Endothelial cell (in vitro differentiated cells): ENCODE measurements at regions not wholly inside any gene's neighbourhood (a gene's known extent, or its start where the extent isn't known, plus 50 kb on each side); places are given as distances from the start of the nearest gene placed in this dataset.

Experiments
- DNase-seq: peaks from one replicate; pipeline ENCODE4 v3.0.0; 2021; ENCODE audit warnings: low spot score
- H3K27ac Mint-ChIP-seq: one replicate; pipeline ENCODE4 v1.8.0; 2021; ENCODE audit warnings: mixed read lengths, inconsistent platforms; ENCODE audit not compliant: unreplicated experiment
- H3K27me3 Mint-ChIP-seq: one replicate; pipeline ENCODE4 v1.8.0; 2021; ENCODE audit warnings: mild to moderate bottlenecking, moderate library complexity, mixed read lengths, inconsistent platforms; ENCODE audit not compliant: unreplicated experiment
- H3K36me3 Mint-ChIP-seq: one replicate; pipeline ENCODE4 v1.8.0; 2021; ENCODE audit warnings: mild to moderate bottlenecking, low read depth, mixed read lengths, inconsistent platforms; ENCODE audit not compliant: unreplicated experiment
- H3K4me1 Mint-ChIP-seq: one replicate; pipeline ENCODE4 v1.8.0; 2021; ENCODE audit warnings: mild to moderate bottlenecking, mixed read lengths, inconsistent platforms; ENCODE audit not compliant: unreplicated experiment
- H3K4me3 Mint-ChIP-seq: one replicate; pipeline ENCODE4 v1.8.0; 2021; ENCODE audit warnings: mild to moderate bottlenecking, mixed read lengths, inconsistent platforms; ENCODE audit not compliant: unreplicated experiment
- H3K9me3 Mint-ChIP-seq: one replicate; pipeline ENCODE4 v1.8.0; 2021; ENCODE audit warnings: mixed read lengths, inconsistent platforms; ENCODE audit not compliant: unreplicated experiment
- TF ChIP-seq, protein P1 (sequence below): fragments of 200-600 bp; sonication (generic); IDR thresholded peaks from one replicate; pipeline ENCODE4 v1.5.0; 2021; ENCODE audit warnings: antibody characterized with exemption; ENCODE audit not compliant: unreplicated experiment

DNA sequence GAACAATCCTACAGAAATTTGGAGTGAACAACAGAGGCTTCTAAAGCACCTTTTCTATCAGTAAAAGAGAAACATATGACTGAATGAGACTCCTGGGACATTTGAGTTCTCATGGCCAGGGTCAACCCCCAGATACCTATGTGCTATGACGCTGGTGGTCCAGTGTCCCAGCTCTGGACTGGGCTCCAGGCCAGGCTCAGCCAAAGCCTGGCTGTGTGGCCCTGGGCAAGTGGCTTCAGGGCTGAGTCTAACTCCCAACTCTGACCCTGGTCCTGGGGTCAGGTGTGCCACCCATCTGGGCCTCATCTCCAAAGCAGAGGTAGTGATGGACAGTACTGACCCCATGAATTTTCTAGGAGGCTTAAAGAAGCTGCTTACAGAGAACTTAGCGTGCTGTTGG is 147.8 kb downstream of the FBLN2 start:
- H3K27me3 Mint-ChIP-seq, result peaks cover 3% of the 10 kb centered on the region
- no peak for DNase-seq
- no peaks in the 10 kb centered on the region for H3K4me1 Mint-ChIP-seq
- no peaks in the 10 kb centered on the region for H3K9me3 Mint-ChIP-seq
- H3K4me3 Mint-ChIP-seq, result no peak overlapping the region
- TF ChIP-seq, protein P1, sequence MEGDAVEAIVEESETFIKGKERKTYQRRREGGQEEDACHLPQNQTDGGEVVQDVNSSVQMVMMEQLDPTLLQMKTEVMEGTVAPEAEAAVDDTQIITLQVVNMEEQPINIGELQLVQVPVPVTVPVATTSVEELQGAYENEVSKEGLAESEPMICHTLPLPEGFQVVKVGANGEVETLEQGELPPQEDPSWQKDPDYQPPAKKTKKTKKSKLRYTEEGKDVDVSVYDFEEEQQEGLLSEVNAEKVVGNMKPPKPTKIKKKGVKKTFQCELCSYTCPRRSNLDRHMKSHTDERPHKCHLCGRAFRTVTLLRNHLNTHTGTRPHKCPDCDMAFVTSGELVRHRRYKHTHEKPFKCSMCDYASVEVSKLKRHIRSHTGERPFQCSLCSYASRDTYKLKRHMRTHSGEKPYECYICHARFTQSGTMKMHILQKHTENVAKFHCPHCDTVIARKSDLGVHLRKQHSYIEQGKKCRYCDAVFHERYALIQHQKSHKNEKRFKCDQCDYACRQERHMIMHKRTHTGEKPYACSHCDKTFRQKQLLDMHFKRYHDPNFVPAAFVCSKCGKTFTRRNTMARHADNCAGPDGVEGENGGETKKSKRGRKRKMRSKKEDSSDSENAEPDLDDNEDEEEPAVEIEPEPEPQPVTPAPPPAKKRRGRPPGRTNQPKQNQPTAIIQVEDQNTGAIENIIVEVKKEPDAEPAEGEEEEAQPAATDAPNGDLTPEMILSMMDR, result no peak
- H3K27ac Mint-ChIP-seq, result no peak overlapping the region
- no peaks in the 10 kb centered on the region for H3K36me3 Mint-ChIP-seq

GRCh38 chr3:13693441-13693840 is 144.5 kb downstream of the FBLN2 start:
- Mint-ChIP-seq H3K27me3 (peaks cover 3% of the 10 kb centered on the region), H3K4me1 (peaks cover 7% of the 10 kb centered on the region), H3K36me3 (no peaks in the 10 kb centered on the region), H3K27ac (no peak overlapping the region), H3K4me3 (no peak overlapping the region), H3K9me3 (no peaks in the 10 kb centered on the region)
- DNase-seq, result no peak
- TF ChIP-seq, protein P1, result no peak

GRCh38 chr3:13690636-13691035 is 141.7 kb downstream of the FBLN2 start:
- TF ChIP-seq, protein P1, result no peak
- no peak overlapping the region for H3K4me3 Mint-ChIP-seq
- H3K4me1 Mint-ChIP-seq, result peaks cover 7% of the 10 kb centered on the region
- no peak for DNase-seq
- H3K36me3 Mint-ChIP-seq, result no peaks in the 10 kb centered on the region
- peaks cover 6% of the 10 kb centered on the region for H3K27me3 Mint-ChIP-seq
- no peaks in the 10 kb centered on the region for H3K9me3 Mint-ChIP-seq
- no peak overlapping the region for H3K27ac Mint-ChIP-seq

GRCh38 chr3:13689373-13690260 is 140.7 kb downstream of the FBLN2 start:
- H3K27ac Mint-ChIP-seq, result no peak overlapping the region
- H3K4me3 Mint-ChIP-seq, result no peak overlapping the region
- H3K4me1 Mint-ChIP-seq, result peaks cover 7% of the 10 kb centered on the region
- TF ChIP-seq, protein P1, result no peak
- H3K27me3 Mint-ChIP-seq, result peaks cover 6% of the 10 kb centered on the region
- H3K9me3 Mint-ChIP-seq, result no peaks in the 10 kb centered on the region
- DNase-seq, result no peak
- H3K36me3 Mint-ChIP-seq, result no peaks in the 10 kb centered on the region

DNA sequence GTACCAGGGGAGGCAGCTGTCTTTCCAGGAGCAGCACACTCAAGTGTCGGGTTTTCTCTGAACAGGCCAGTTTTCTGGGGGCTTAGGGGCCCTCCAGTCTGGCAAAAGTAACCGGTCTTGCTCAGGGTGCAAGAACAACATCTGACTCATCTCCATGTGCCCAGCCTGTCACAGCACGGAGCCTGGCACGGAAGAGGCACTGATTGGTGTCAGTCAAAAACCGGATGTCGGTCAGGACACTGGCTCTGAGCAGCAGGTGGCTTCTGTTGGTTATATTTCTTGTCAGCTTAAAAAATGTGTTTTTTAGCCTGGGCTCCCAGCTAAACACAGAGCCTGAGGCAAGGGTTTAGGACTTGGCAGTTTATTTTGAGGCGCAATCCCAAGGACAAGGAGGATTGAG is 139.9 kb downstream of the FBLN2 start:
- Mint-ChIP-seq H3K27ac (no peak overlapping the region), H3K4me3 (no peak overlapping the region), H3K9me3 (no peaks in the 10 kb centered on the region), H3K27me3 (peaks cover 6% of the 10 kb centered on the region), H3K36me3 (no peaks in the 10 kb centered on the region), H3K4me1 (peaks cover 7% of the 10 kb centered on the region)
- no peak for DNase-seq
- TF ChIP-seq, protein P1, result no peak
